ENCODE measurements at regions not wholly inside any gene's neighbourhood (a gene's known extent, or its start where the extent isn't known, plus 50 kb on each side); places are given as distances from the start of the nearest gene placed in this dataset.
A peak's percentile ranks its signal among the peaks of the same experiment; 100 is the strongest.

DNA sequence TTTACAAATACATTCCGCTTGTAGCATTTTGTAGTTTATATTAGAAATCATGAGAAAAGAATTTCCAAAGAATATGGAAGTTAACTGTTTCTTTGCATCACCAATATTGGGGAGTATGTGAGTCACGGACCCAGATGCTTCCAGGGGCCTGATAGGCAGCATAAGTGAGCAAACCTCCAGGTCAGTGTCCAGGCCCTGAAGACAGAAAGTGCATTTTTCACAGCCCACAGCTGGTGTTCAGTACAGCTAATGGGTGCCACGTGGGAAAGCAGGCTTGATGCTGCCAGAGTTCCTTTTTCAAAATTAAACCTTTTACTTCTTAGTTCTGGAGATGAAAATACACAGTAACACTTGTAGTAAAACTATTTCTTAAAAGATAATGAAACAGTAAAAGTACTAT lies 454.4 kb upstream of the ACTBL2 start:
- TF ChIP-seq EZH2 (IDR thresholded peaks at IDR 0.05; ENCODE audit: borderline replicate concordance) (no peak), EZH2phosphoT487 (IDR thresholded peaks at IDR 0.05; ENCODE audit: low read depth, severe bottlenecking, unreplicated experiment) (no peak)
- TF ChIP-seq, protein P1, sequence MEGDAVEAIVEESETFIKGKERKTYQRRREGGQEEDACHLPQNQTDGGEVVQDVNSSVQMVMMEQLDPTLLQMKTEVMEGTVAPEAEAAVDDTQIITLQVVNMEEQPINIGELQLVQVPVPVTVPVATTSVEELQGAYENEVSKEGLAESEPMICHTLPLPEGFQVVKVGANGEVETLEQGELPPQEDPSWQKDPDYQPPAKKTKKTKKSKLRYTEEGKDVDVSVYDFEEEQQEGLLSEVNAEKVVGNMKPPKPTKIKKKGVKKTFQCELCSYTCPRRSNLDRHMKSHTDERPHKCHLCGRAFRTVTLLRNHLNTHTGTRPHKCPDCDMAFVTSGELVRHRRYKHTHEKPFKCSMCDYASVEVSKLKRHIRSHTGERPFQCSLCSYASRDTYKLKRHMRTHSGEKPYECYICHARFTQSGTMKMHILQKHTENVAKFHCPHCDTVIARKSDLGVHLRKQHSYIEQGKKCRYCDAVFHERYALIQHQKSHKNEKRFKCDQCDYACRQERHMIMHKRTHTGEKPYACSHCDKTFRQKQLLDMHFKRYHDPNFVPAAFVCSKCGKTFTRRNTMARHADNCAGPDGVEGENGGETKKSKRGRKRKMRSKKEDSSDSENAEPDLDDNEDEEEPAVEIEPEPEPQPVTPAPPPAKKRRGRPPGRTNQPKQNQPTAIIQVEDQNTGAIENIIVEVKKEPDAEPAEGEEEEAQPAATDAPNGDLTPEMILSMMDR (IDR thresholded peaks at IDR 0.05; ENCODE audit: poor library complexity): no peak
- no peaks in the 10 kb centered on the region for H3K36me3 ChIP-seq (replicated peaks; ENCODE audit: insufficient read depth, low read depth)
- no peak for DNase-seq (ENCODE audit: low spot score)
- no peak overlapping the region for H3K27ac ChIP-seq
- H3K4me1 ChIP-seq (ENCODE audit: insufficient read depth): peaks cover 4% of the 10 kb centered on the region
- 68% methylated on average over 3 of the region's 3 CpGs for WGBS (ENCODE audit: low lambda C conversion rate, missing lambda C conversion rate)
- no peaks in the 10 kb centered on the region for H3K9me2 ChIP-seq (replicated peaks; ENCODE audit: insufficient read depth)
- no peak overlapping the region for H3K4me2 ChIP-seq
- no peaks in the 10 kb centered on the region for H3K9me3 ChIP-seq (ENCODE audit: low read depth)
- H3K4me3 ChIP-seq: no peak overlapping the region
- no peaks in the 10 kb centered on the region for H3K79me2 ChIP-seq
- no peak overlapping the region for H2AFZ ChIP-seq
- H3K27me3 ChIP-seq: no peaks in the 10 kb centered on the region
- no peaks in the 10 kb centered on the region for H4K20me1 ChIP-seq (ENCODE audit: insufficient read depth, poor library complexity, severe bottlenecking)

DNA sequence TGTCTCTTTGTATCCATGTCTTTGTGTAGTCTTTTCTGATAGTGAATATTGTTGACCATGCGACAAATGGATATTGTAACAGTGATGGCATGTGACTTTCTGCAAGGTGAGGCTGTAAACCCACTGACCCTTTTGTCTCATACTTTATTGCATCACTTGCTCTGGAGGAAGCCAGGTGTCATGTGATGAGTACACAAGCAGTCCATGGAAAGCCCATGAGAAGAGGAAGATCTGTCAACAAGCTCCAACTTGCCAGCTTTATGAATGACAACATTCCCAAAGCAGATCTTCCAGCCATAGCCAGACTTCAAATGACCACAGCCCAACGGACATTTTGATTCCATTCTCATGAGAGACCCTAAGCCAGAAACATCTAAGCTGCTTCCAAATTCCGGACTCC lies 450.1 kb upstream of the ACTBL2 start:
- no peaks in the 10 kb centered on the region for H3K27me3 ChIP-seq
- H3K79me2 ChIP-seq: no peaks in the 10 kb centered on the region
- no peaks in the 10 kb centered on the region for H3K9me2 ChIP-seq (replicated peaks; ENCODE audit: insufficient read depth)
- H4K20me1 ChIP-seq (ENCODE audit: insufficient read depth, poor library complexity, severe bottlenecking): no peaks in the 10 kb centered on the region
- peaks cover 4% of the 10 kb centered on the region for H3K4me1 ChIP-seq (ENCODE audit: insufficient read depth)
- H3K27ac ChIP-seq: peak overlapping the region; percentile 65
- TF ChIP-seq EZH2phosphoT487 (IDR thresholded peaks at IDR 0.05; ENCODE audit: low read depth, severe bottlenecking, unreplicated experiment) (no peak), EZH2 (IDR thresholded peaks at IDR 0.05; ENCODE audit: borderline replicate concordance) (no peak)
- TF ChIP-seq, protein P1 (IDR thresholded peaks at IDR 0.05; ENCODE audit: poor library complexity): no peak
- no peaks in the 10 kb centered on the region for H3K9me3 ChIP-seq (ENCODE audit: low read depth)
- no peaks in the 10 kb centered on the region for H3K36me3 ChIP-seq (replicated peaks; ENCODE audit: insufficient read depth, low read depth)
- peak; percentile 46 for DNase-seq (ENCODE audit: low spot score)
- 60% methylated on average over 3 of the region's 3 CpGs for WGBS (ENCODE audit: low lambda C conversion rate, missing lambda C conversion rate)
- H3K4me2 ChIP-seq: no peak overlapping the region
- no peak overlapping the region for H2AFZ ChIP-seq
- H3K4me3 ChIP-seq: no peak overlapping the region

DNA sequence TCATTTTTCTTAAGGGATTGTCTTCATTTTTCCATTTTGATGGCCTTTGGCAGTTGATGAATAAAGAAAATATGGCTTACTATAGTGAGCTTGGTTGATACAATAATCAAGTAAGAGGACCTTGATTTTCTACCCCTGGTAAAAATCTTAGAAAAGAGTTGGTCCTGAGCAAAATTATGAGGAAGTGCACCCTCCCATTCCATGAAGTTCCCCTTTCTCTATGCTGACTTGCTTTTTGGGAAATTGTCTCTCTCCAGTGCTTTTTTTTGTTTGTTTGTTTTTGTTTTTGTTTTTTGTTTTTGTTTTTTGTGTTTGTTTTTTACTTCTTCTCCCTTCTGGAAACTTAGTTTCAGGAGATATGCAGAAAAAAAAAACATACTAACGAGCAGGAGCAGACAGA lies 449.2 kb upstream of the ACTBL2 start:
- no peak for TF ChIP-seq EZH2 (IDR thresholded peaks at IDR 0.05; ENCODE audit: borderline replicate concordance)
- TF ChIP-seq, protein P1 (IDR thresholded peaks at IDR 0.05; ENCODE audit: poor library complexity): no peak
- no peak for TF ChIP-seq EZH2phosphoT487 (IDR thresholded peaks at IDR 0.05; ENCODE audit: low read depth, severe bottlenecking, unreplicated experiment)
- Histone ChIP-seq H3K4me3 (no peak overlapping the region), H3K4me2 (no peak overlapping the region), H2AFZ (no peak overlapping the region), H3K27ac (no peak overlapping the region), H3K9me2 (replicated peaks; ENCODE audit: insufficient read depth) (no peaks in the 10 kb centered on the region), H3K36me3 (replicated peaks; ENCODE audit: insufficient read depth, low read depth) (no peaks in the 10 kb centered on the region), H3K27me3 (no peaks in the 10 kb centered on the region), H3K9me3 (ENCODE audit: low read depth) (no peaks in the 10 kb centered on the region), H4K20me1 (ENCODE audit: insufficient read depth, poor library complexity, severe bottlenecking) (no peaks in the 10 kb centered on the region), H3K4me1 (ENCODE audit: insufficient read depth) (peaks cover 4% of the 10 kb centered on the region), H3K79me2 (no peaks in the 10 kb centered on the region)
- DNase-seq (ENCODE audit: low spot score): no peak
- WGBS (ENCODE audit: low lambda C conversion rate, missing lambda C conversion rate): 88% methylated on average over 1 of the region's 1 CpG

DNA sequence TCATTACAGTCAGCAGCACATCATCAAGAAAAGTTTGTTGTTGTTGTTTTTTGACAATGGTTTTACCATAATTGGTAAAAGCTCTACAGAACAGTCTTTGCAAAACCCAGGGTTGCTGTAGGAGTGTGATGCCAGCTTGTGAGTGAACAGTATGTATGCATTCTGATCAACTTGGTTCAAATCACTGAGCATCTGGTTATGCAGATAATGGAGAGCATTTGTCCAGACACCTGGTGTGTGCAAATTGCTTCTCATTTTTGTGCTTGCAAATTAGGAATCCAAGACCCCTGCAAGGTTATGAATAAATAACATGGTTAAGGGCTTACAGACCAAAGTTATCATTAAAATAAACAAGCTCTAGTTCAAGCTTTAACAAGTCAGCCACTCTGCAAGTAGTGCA lies 448.7 kb upstream of the ACTBL2 start:
- H2AFZ ChIP-seq: no peak overlapping the region
- no peaks in the 10 kb centered on the region for H3K27me3 ChIP-seq
- no peak overlapping the region for H3K27ac ChIP-seq
- no peaks in the 10 kb centered on the region for H3K36me3 ChIP-seq (replicated peaks; ENCODE audit: insufficient read depth, low read depth)
- TF ChIP-seq, protein P1 (IDR thresholded peaks at IDR 0.05; ENCODE audit: poor library complexity): no peak
- TF ChIP-seq EZH2phosphoT487 (IDR thresholded peaks at IDR 0.05; ENCODE audit: low read depth, severe bottlenecking, unreplicated experiment) (no peak), EZH2 (IDR thresholded peaks at IDR 0.05; ENCODE audit: borderline replicate concordance) (no peak)
- DNase-seq (ENCODE audit: low spot score): no peak
- no peaks in the 10 kb centered on the region for H3K9me3 ChIP-seq (ENCODE audit: low read depth)
- H3K79me2 ChIP-seq: no peaks in the 10 kb centered on the region
- H3K4me1 ChIP-seq (ENCODE audit: insufficient read depth): peaks cover 4% of the 10 kb centered on the region
- no peaks in the 10 kb centered on the region for H4K20me1 ChIP-seq (ENCODE audit: insufficient read depth, poor library complexity, severe bottlenecking)
- no peak overlapping the region for H3K4me3 ChIP-seq
- H3K9me2 ChIP-seq (replicated peaks; ENCODE audit: insufficient read depth): no peaks in the 10 kb centered on the region
- H3K4me2 ChIP-seq: no peak overlapping the region

All from hepatocyte (in vitro differentiated cells).